WTC11 (cell line): ENCODE measurements at regions not wholly inside any gene's neighbourhood (a gene's known extent, or its start where the extent isn't known, plus 50 kb on each side); places are given as distances from the start of the nearest gene placed in this dataset.

Experiments used
- ATAC-seq: fragments of 200-7000 bp; cut with Tn5 transposase; 2 replicates; pipeline ENCODE4 v1.10.0; 2021; ENCODE audit warnings: mild to moderate bottlenecking, moderate library complexity
- CTCF ChIA-PET: fragments of 300-600 bp; sonication (Branson Sonifier 250); formaldehyde crosslinking; loops from one replicate; lab custom pipeline; 2021; ENCODE audit warnings: antibody characterized with exemption; lab: Charles Lee
- POLR2A ChIA-PET: fragments of 350-600 bp; sonication (Branson Sonifier 250); formaldehyde crosslinking; loops from one replicate; lab custom pipeline; 2021; ENCODE audit warnings: antibody characterized with exemption; lab: Charles Lee
- DNase-seq: peaks from one replicate; pipeline ENCODE4 v3.0.0; 2021; ENCODE audit warnings: low spot score
- H3K27ac Mint-ChIP-seq: 2 replicates; pipeline ENCODE4 v1.8.0; 2021; ENCODE audit warnings: mixed read lengths
- H3K27me3 Mint-ChIP-seq: 2 replicates; pipeline ENCODE4 v1.8.0; 2021; ENCODE audit warnings: low read depth, mild to moderate bottlenecking, moderate library complexity, mixed read lengths
- H3K36me3 Mint-ChIP-seq: 2 replicates; pipeline ENCODE4 v1.8.0; 2021; ENCODE audit warnings: mixed read lengths
- H3K4me1 Mint-ChIP-seq: 2 replicates; pipeline ENCODE4 v1.8.0; 2022; ENCODE audit warnings: mixed read lengths
- H3K4me3 Mint-ChIP-seq: 2 replicates; pipeline ENCODE4 v1.8.0; 2021; ENCODE audit warnings: mild to moderate bottlenecking, moderate library complexity, mixed read lengths
- H3K9me3 Mint-ChIP-seq: 2 replicates; pipeline ENCODE4 v1.8.0; 2021; ENCODE audit warnings: mixed read lengths
- ATF1 ChIP-seq: sonication (generic); formaldehyde crosslinking; IDR thresholded peaks from 2 replicates; pipeline ENCODE4 v1.8.1; 2023; ENCODE audit warnings: mild to moderate bottlenecking, moderate library complexity, missing genetic modification reagents
- CREM ChIP-seq: sonication (generic); formaldehyde crosslinking; IDR thresholded peaks from 2 replicates; pipeline ENCODE4 v1.8.1; 2022; ENCODE audit warnings: mild to moderate bottlenecking, missing genetic modification reagents, moderate library complexity
- E2F5 ChIP-seq: sonication (generic); formaldehyde crosslinking; IDR thresholded peaks from 2 replicates; pipeline ENCODE4 v1.8.1; 2022; ENCODE audit warnings: mild to moderate bottlenecking, moderate library complexity, missing genetic modification reagents
- ETV6 ChIP-seq: sonication (generic); formaldehyde crosslinking; IDR thresholded peaks from 2 replicates; pipeline ENCODE4 v1.8.1; 2022; ENCODE audit warnings: mild to moderate bottlenecking, missing genetic modification reagents
- FOXJ3 ChIP-seq: sonication (generic); formaldehyde crosslinking; IDR thresholded peaks from 2 replicates; pipeline ENCODE4 v1.9.0; 2021; ENCODE audit warnings: missing genetic modification reagents, mild to moderate bottlenecking, borderline replicate concordance
- GABPB1 ChIP-seq: sonication (generic); formaldehyde crosslinking; IDR thresholded peaks from 2 replicates; pipeline ENCODE4 v1.8.1; 2023; ENCODE audit warnings: mild to moderate bottlenecking, missing genetic modification reagents
- IRF2 ChIP-seq: sonication (generic); formaldehyde crosslinking; IDR thresholded peaks from 2 replicates; pipeline ENCODE4 v1.8.0; 2022; ENCODE audit warnings: low read depth, missing genetic modification reagents, borderline replicate concordance
- JAZF1 ChIP-seq: fragments of 250-450 bp; sonication (Bioruptor Pico); IDR thresholded peaks from 2 replicates; pipeline ENCODE4 v1.9.0; 2021; ENCODE audit warnings: moderate library complexity, mild to moderate bottlenecking, inconsistent platforms
- NR2C2 ChIP-seq: sonication (generic); formaldehyde crosslinking; IDR thresholded peaks from 2 replicates; pipeline ENCODE4 v1.8.0; 2022; ENCODE audit warnings: mild to moderate bottlenecking, missing genetic modification reagents
- NR3C1 ChIP-seq: sonication (generic); formaldehyde crosslinking; conservative IDR thresholded peaks from 2 replicates; pipeline ENCODE4 v1.8.1; 2023; ENCODE audit warnings: low read depth, mild to moderate bottlenecking, missing genetic modification reagents
- OVOL2 ChIP-seq: fragments of 250-450 bp; sonication (Bioruptor Pico); IDR thresholded peaks from 2 replicates; pipeline ENCODE4 v1.9.0; 2021; ENCODE audit warnings: mild to moderate bottlenecking, borderline replicate concordance
- PREB ChIP-seq: sonication (generic); formaldehyde crosslinking; IDR thresholded peaks from 2 replicates; pipeline ENCODE4 v1.8.1; 2022; ENCODE audit warnings: mild to moderate bottlenecking, missing genetic modification reagents, moderate library complexity, borderline replicate concordance
- PRRX2 ChIP-seq: fragments of 250-450 bp; sonication (Bioruptor Pico); IDR thresholded peaks from 2 replicates; pipeline ENCODE4 v1.8.0; 2021; ENCODE audit warnings: mild to moderate bottlenecking
- ZBTB21 ChIP-seq: sonication (generic); formaldehyde crosslinking; IDR thresholded peaks from 2 replicates; pipeline ENCODE4 v1.8.1; 2023; ENCODE audit warnings: mild to moderate bottlenecking, missing genetic modification reagents, borderline replicate concordance
- ZBTB43 ChIP-seq: sonication (generic); formaldehyde crosslinking; IDR thresholded peaks from 2 replicates; pipeline ENCODE4 v1.8.1; 2023; ENCODE audit warnings: mild to moderate bottlenecking, missing genetic modification reagents
- ZNF121 ChIP-seq: sonication (generic); formaldehyde crosslinking; IDR thresholded peaks from 2 replicates; pipeline ENCODE4 v1.8.0; 2023; ENCODE audit warnings: missing genetic modification reagents
- ZNF138 ChIP-seq: sonication (generic); formaldehyde crosslinking; conservative IDR thresholded peaks from 2 replicates; pipeline ENCODE4 v1.8.1; 2022; ENCODE audit warnings: mild to moderate bottlenecking, moderate library complexity, missing genetic modification reagents
- ZNF317 ChIP-seq: sonication (generic); formaldehyde crosslinking; IDR thresholded peaks from 2 replicates; pipeline ENCODE4 v1.8.1; 2023; ENCODE audit warnings: low read depth, mild to moderate bottlenecking, moderate library complexity, missing genetic modification reagents, borderline replicate concordance
- TF ChIP-seq, protein P1 (sequence below): fragments of 250-450 bp; sonication (Bioruptor Pico); IDR thresholded peaks from 2 replicates; pipeline ENCODE4 v1.9.0; 2021; ENCODE audit warnings: mild to moderate bottlenecking
- TF ChIP-seq, protein P2 (sequence below): fragments of 200-600 bp; IDR thresholded peaks from 2 replicates; pipeline ENCODE4 v1.8.0; 2022; ENCODE audit warnings: antibody characterized with exemption
- TF ChIP-seq, protein P3 (sequence below): sonication (generic); formaldehyde crosslinking; IDR thresholded peaks from 2 replicates; pipeline ENCODE4 v1.8.0; 2022; ENCODE audit warnings: missing genetic modification reagents

GRCh38 chr22:35197886-35198285, 59.4 kb upstream of the HMGXB4 start:
- TF ChIP-seq NR2C2 (CRISPR knock-in tag) (no peak), ZNF121 (no peak), ZNF317 (CRISPR knock-in tag) (no peak), PREB (CRISPR knock-in tag) (no peak), JAZF1 (CRISPR knock-in tag) (no peak), ATF1 (CRISPR knock-in tag) (no peak), OVOL2 (CRISPR knock-in tag) (no peak)
- CTCF ChIA-PET, result interaction anchor here (0.5 to 3.6 kb wide), 2 partner anchors 34 to 194 kb away, joined by 3 to 25 read pairs; no protein-coding TSS in a partner anchor

DNA sequence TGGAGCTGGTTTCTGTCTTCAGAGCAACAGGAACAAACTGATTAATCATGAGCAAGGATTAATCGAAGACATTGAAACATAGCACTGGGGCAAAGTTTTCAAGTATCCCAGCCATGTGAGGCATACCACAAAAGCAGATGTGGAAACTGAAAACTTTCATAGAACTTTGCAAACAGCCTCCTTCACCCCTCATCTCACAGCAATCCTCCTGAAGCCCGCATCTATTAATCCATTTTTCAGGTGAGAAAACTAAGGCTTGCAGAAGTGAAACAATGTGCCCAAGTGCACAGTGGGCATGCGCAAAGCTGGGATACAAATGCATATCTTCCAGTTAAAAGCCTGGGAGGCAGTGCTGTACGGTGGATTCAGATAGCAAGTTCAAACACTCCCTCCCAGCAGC, 58.6 kb upstream of the HMGXB4 start:
- ATAC-seq, result no peak
- no peak for DNase-seq
- Mint-ChIP-seq H3K4me1 (peaks cover 5% of the 10 kb centered on the region), H3K9me3 (0 out of 2 replicates have a peak, but pooled peaks cover 3% of the 10 kb centered on the region), H3K27ac (no peak overlapping the region), H3K36me3 (no peaks in the 10 kb centered on the region), H3K27me3 (peaks cover 2% of the 10 kb centered on the region; the same call in 1 of the 2 replicates), H3K4me3 (no peak overlapping the region)
- TF ChIP-seq ZBTB43 (CRISPR knock-in tag) (no peak), FOXJ3 (CRISPR knock-in tag) (no peak), ETV6 (CRISPR knock-in tag) (no peak), IRF2 (CRISPR knock-in tag) (no peak), PRRX2 (CRISPR knock-in tag) (no peak), ZNF138 (CRISPR knock-in tag) (no peak), NR3C1 (CRISPR knock-in tag) (no peak)
- TF ChIP-seq, protein P1, sequence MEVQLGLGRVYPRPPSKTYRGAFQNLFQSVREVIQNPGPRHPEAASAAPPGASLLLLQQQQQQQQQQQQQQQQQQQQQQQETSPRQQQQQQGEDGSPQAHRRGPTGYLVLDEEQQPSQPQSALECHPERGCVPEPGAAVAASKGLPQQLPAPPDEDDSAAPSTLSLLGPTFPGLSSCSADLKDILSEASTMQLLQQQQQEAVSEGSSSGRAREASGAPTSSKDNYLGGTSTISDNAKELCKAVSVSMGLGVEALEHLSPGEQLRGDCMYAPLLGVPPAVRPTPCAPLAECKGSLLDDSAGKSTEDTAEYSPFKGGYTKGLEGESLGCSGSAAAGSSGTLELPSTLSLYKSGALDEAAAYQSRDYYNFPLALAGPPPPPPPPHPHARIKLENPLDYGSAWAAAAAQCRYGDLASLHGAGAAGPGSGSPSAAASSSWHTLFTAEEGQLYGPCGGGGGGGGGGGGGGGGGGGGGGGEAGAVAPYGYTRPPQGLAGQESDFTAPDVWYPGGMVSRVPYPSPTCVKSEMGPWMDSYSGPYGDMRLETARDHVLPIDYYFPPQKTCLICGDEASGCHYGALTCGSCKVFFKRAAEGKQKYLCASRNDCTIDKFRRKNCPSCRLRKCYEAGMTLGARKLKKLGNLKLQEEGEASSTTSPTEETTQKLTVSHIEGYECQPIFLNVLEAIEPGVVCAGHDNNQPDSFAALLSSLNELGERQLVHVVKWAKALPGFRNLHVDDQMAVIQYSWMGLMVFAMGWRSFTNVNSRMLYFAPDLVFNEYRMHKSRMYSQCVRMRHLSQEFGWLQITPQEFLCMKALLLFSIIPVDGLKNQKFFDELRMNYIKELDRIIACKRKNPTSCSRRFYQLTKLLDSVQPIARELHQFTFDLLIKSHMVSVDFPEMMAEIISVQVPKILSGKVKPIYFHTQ (CRISPR knock-in tag), result no peak
- CTCF ChIA-PET, result interaction anchor here (3.6 kb wide), 1 partner anchor 33 kb away, joined by 25 read pairs; no protein-coding TSS in a partner anchor
- POLR2A ChIA-PET, result no interaction called here

More at GRCh38 chr22:35197886-35198285, 59.4 kb upstream of the HMGXB4 start:
- Mint-ChIP-seq H3K27ac (no peak overlapping the region), H3K4me3 (no peak overlapping the region), H3K4me1 (peaks cover 5% of the 10 kb centered on the region), H3K36me3 (no peaks in the 10 kb centered on the region), H3K9me3 (0 out of 2 replicates have a peak, but pooled peaks cover 3% of the 10 kb centered on the region), H3K27me3 (peaks cover 2% of the 10 kb centered on the region; the same call in 1 of the 2 replicates)
- POLR2A ChIA-PET, result interaction anchor here (0.6 kb wide), 1 partner anchor 1356 kb away, joined by 4 read pairs; no protein-coding TSS in a partner anchor
- no peak for ATAC-seq
- no peak for DNase-seq

- Mint-ChIP-seq H3K27ac (no peak overlapping the region), H3K9me3 (0 out of 2 replicates have a peak, but pooled peaks cover 3% of the 10 kb centered on the region), H3K36me3 (no peaks in the 10 kb centered on the region), H3K4me3 (no peak overlapping the region), H3K27me3 (peaks cover 2% of the 10 kb centered on the region; the same call in 1 of the 2 replicates), H3K4me1 (peaks cover 5% of the 10 kb centered on the region)
- DNase-seq, result no peak
- ATAC-seq, result no peak
- CTCF ChIA-PET, result interaction anchor here (1.1 to 2.3 kb wide), 3 partner anchors 29 to 148 kb away, joined by 3 to 10 read pairs (median 3); no protein-coding TSS in a partner anchor
- POLR2A ChIA-PET, result no interaction called here
- TF ChIP-seq CREM (CRISPR knock-in tag) (no peak), PRRX2 (CRISPR knock-in tag) (no peak), ZBTB21 (CRISPR knock-in tag) (no peak), GABPB1 (CRISPR knock-in tag) (no peak), E2F5 (CRISPR knock-in tag) (no peak)
- TF ChIP-seq, protein P2, sequence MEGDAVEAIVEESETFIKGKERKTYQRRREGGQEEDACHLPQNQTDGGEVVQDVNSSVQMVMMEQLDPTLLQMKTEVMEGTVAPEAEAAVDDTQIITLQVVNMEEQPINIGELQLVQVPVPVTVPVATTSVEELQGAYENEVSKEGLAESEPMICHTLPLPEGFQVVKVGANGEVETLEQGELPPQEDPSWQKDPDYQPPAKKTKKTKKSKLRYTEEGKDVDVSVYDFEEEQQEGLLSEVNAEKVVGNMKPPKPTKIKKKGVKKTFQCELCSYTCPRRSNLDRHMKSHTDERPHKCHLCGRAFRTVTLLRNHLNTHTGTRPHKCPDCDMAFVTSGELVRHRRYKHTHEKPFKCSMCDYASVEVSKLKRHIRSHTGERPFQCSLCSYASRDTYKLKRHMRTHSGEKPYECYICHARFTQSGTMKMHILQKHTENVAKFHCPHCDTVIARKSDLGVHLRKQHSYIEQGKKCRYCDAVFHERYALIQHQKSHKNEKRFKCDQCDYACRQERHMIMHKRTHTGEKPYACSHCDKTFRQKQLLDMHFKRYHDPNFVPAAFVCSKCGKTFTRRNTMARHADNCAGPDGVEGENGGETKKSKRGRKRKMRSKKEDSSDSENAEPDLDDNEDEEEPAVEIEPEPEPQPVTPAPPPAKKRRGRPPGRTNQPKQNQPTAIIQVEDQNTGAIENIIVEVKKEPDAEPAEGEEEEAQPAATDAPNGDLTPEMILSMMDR, result no peak
- TF ChIP-seq, protein P3, sequence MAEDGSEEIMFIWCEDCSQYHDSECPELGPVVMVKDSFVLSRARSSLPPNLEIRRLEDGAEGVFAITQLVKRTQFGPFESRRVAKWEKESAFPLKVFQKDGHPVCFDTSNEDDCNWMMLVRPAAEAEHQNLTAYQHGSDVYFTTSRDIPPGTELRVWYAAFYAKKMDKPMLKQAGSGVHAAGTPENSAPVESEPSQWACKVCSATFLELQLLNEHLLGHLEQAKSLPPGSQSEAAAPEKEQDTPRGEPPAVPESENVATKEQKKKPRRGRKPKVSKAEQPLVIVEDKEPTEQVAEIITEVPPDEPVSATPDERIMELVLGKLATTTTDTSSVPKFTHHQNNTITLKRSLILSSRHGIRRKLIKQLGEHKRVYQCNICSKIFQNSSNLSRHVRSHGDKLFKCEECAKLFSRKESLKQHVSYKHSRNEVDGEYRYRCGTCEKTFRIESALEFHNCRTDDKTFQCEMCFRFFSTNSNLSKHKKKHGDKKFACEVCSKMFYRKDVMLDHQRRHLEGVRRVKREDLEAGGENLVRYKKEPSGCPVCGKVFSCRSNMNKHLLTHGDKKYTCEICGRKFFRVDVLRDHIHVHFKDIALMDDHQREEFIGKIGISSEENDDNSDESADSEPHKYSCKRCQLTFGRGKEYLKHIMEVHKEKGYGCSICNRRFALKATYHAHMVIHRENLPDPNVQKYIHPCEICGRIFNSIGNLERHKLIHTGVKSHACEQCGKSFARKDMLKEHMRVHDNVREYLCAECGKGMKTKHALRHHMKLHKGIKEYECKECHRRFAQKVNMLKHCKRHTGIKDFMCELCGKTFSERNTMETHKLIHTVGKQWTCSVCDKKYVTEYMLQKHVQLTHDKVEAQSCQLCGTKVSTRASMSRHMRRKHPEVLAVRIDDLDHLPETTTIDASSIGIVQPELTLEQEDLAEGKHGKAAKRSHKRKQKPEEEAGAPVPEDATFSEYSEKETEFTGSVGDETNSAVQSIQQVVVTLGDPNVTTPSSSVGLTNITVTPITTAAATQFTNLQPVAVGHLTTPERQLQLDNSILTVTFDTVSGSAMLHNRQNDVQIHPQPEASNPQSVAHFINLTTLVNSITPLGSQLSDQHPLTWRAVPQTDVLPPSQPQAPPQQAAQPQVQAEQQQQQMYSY (CRISPR knock-in tag), result no peak
These were observed 54.9 kb upstream of the HMGXB4 start for GRCh38 chr22:35202376-35202775.
